ENCODE measurements at regions not wholly inside any gene's neighbourhood (a gene's known extent, or its start where the extent isn't known, plus 50 kb on each side); places are given as distances from the start of the nearest gene placed in this dataset.

GRCh38 chr22:48238284-48238915 is 1476.0 kb downstream of the TBC1D22A start:
- no peak overlapping the region for H3K4me3 ChIP-seq (ENCODE audit: low read depth, low read length)

DNA sequence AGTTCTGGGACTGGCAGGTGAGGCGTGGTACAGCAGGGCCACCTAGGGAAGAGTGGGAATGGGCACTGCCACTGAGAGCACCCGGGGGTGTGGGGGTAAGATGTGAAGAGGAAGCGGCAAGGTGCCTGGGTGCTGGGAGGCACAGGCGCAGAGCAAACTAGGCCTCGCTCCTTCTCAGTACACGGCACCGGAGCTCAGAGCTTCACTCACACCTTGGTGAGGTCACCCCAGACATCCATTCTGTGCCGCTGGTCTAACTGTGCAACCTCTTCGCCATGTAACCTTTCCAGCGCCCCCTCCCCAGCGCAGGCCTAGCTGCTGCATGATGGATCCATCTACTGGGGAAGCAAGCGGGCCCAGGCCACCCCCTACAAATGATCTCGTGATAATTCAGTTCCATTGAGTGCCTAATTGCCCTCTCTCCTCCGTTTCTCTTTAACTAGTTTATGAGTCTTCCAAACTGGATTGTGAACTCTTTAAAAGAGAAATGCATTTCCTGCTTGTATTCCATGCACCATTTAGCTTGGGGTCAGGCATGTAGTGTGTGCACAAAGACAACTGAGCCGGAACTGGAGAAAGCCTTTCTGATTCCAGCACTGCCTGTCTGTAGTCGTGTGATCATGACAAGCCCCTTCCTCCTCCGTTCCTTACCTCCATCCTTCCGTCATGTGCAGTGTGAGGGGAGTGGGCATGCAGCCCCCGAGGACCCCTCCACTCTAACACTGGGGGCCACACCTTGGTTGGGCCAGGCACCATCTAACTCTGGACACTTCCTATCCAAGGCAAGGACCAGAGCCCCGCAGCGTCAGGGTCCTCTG is 1475.2 kb downstream of the TBC1D22A start:
- no peak overlapping the region for H3K4me3 ChIP-seq (ENCODE audit: low read depth, low read length)

DNA sequence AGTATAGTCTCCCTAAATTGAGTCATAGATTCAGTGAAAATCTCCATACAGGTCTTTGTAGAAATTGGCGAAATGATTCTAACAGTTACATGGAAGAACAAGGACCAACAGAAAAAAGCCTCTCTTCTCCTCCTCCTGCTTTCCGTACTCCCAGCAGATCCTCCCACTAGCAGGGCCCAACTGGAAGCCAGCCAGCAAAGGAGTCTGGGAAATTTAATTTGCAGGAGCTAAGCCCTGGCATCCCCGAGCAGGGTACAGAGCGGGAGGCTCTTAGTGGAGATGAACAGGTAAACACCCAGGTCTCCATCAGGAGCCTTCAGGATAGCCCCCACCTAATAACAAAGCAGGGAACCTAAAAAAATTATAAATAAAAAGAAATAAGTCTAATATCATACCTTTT is 1473.8 kb downstream of the TBC1D22A start:
- no peak overlapping the region for H3K4me3 ChIP-seq (ENCODE audit: low read depth, low read length)

DNA sequence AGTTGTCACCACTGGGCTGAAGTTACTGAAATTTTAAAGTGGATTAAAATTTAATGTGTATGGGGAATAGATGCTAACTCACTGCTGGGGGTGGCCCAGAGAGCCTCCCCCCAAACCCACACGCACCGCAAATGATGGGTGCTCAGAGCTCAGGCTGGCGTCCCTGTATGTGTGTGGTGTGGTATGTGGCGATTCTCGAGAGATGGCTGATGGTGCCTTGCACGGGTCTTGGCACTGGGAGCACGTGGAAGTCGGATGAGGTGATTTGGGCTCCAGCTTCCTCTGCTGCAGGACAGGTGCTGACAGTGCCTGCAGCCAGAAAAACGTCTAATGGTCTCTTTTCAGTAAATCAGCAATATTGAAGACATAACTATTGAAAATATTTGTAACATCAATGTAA is 1473.3 kb downstream of the TBC1D22A start:
- no peak overlapping the region for H3K4me3 ChIP-seq (ENCODE audit: low read depth, low read length)

DNA sequence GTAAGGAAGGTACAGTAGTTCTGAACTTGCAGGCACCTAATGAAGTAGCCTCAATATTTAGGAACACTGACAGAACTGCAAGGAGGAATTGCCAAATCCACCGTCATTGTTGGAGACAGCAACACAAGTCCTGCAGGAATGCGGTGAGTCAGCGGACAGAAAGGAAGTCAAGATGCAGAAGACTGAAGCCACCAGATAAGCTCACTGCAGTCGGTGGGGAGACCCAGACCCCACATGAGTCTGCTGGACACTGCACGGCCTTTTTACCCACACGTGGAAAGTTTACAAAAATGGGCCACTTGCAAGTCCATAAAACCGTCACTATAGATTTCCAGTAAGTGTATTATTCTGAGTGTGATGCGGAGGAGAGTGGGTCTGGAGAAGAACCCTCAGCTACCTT is 1471.6 kb downstream of the TBC1D22A start:
- H3K4me3 ChIP-seq (ENCODE audit: low read depth, low read length) = no peak overlapping the region

DNA sequence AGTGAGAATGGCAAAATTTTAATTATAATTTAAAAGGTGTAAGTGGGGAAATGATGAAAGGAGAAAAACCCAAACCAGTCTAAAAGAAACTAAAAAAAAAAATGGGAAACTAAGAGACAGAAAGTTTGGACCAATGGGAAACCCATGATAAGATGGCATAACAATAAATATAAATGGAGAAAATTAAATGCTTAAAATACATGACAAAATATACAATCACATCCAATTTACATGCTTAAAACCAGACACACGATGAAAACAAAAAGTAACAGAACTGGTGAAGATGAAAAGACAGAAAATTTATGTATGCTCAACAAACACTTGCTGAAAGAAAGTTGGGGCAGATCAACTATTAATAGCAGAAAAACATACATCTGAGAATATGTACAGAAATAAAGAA is 1471.1 kb downstream of the TBC1D22A start:
- no peak overlapping the region for H3K4me3 ChIP-seq (ENCODE audit: low read depth, low read length)

GRCh38 chr22:48228468-48228867 is 1466.0 kb downstream of the TBC1D22A start:
- H3K4me3 ChIP-seq (ENCODE audit: low read depth, low read length) = no peak overlapping the region

- no peak overlapping the region for H3K4me3 ChIP-seq (ENCODE audit: low read depth, low read length)
Observed at GRCh38 chr22:48227341-48228018, 1465.0 kb downstream of the TBC1D22A start.

GRCh38 chr22:48226026-48227013 is 1463.9 kb downstream of the TBC1D22A start:
- no peak overlapping the region for H3K4me3 ChIP-seq (ENCODE audit: low read depth, low read length)

- no peak overlapping the region for H3K4me3 ChIP-seq (ENCODE audit: low read depth, low read length)
Observed at GRCh38 chr22:48224332-48224731, 1461.9 kb downstream of the TBC1D22A start.

GRCh38 chr22:48223488-48224190 is 1461.2 kb downstream of the TBC1D22A start:
- no peak overlapping the region for H3K4me3 ChIP-seq (ENCODE audit: low read depth, low read length)

DNA sequence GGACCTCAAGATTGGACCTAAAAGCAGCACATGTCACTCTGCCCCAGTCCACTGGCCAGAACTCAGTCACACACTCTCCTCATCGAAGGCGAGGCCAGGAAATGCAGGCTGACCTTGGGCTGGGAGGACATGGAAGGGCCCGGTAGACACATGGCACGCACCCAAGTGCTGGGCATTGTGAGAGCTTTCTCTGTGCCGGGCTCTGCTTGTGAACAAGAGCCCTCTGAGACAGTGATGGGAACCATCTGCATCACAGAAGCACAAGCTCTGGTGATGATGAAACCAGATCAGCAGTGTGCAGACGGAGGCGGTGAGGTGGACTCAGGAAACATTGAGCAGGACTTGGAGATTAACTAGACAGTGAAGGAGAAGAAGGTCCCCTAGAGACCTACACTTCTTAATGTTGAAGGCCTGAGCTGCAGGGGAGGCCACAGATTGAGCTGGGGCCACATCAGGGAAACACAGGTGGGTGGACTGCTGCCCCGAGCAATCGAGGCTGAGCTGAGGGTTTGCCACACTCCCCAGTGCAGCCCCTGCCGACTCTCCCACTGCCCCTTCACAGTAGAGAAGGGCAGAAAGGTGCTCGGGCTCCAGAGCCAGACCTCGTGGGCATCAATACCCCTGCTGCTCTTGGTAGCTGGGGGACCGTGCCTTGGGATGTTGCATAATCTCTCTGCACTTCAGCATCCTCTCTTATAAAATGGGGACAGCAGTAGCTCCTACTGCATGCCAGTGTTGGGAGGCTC is 1460.5 kb downstream of the TBC1D22A start:
- no peak overlapping the region for H3K4me3 ChIP-seq (ENCODE audit: low read depth, low read length)

DNA sequence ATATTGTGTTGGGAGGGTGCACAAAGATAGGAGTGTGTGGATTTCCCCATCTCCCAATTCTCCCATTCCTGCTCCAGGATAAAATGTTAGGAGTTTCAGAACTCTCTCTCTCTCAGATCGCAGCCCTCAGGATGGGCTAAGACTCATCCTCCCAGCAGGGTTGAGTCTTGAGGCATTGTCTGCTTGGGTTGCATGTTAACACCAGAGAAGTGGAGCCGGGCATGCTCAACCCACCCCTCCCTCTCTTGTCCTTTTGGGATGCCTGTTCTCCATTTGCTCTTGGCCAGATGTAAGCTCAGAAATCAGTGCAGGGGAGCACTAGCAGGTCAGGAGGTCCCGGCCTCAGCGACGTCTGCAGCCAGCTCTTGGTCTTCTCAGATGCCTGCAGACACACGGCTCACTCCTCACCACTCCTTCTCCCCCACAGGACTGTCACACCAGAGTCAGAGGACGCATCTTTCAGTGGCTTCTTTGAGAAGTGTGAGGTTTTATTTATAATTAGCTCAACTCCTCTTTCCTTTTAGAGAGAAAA is 1456.5 kb downstream of the TBC1D22A start:
- no peak overlapping the region for H3K4me3 ChIP-seq (ENCODE audit: low read depth, low read length)

DNA sequence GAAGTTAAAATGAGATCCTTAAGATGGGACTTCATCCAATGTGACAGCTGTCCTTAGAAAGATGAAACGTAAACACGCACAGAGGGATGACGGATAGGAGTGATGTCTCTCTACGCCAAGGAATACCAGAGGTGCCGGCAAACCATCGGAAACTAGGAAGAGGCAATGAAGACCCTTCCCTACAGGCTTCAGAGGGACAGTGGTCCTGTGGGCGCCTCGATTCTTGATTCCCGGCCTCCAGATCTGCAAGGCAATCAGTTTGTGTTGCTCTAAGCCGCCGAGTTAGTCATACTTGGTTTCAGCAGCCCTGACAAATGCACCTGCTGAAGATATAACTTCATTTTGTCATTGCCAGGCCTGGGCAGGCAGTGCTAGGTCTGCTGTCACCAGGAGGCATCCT is 1455.1 kb downstream of the TBC1D22A start:
- no peak overlapping the region for H3K4me3 ChIP-seq (ENCODE audit: low read depth, low read length)

DNA sequence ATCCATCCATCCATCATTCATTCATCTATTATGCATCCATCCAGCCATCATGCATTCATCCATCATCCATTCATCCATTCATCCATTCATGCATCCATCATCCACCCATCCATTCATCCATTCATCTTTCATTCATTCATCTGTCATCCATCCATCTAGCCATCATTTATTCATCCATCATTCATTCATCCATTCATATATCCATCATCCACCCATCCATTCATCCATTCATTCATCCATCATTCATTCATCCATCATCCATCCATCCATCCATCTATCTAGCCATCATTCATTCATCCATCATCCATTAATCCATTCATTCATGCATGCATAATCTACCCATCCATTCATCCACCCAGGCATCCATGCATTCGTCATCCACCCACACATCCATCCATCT is 1450.3 kb downstream of the TBC1D22A start:
- H3K4me3 ChIP-seq (ENCODE audit: low read depth, low read length) = no peak overlapping the region

GRCh38 chr22:48210812-48211211 is 1448.4 kb downstream of the TBC1D22A start:
- H3K4me3 ChIP-seq (ENCODE audit: low read depth, low read length) = no peak overlapping the region

GRCh38 chr22:48210198-48210580 is 1447.7 kb downstream of the TBC1D22A start:
- H3K4me3 ChIP-seq (ENCODE audit: low read depth, low read length) = no peak overlapping the region

DNA sequence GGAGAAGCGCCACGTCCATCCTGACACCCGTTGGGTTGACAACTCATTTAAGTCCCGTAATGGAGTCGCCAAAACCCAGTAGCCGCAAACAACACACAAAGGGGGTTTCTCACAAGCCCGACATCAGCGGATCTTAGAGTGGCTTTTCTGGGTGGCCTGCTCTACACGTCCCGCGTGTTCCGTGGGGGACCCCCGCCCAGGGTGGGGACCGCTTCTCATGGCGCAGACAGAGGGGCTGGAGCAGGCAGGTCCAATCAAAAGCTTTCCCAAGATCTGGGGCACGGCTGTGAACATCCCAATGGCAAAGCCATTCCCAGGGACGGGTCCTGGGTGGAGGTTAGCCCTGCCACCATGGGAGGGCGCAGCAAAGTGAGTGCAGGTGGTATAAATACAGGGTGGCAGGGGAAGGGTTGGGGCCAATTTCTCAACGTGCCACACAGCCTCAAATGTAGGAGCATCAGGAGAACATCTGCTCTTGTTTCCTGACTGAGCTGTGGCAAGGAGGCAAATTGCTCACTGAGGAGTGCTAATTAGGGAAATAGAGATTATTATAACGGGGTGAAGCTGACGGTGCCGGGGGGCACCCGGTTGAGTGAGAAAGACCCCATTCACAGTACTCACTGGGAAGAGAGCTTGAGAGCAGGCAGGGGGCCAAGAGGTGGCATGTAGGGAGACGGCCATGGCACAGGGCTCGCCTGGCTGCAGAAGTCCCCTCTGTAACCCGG is 1447.2 kb downstream of the TBC1D22A start:
- no peak overlapping the region for H3K4me3 ChIP-seq (ENCODE audit: low read depth, low read length)

DNA sequence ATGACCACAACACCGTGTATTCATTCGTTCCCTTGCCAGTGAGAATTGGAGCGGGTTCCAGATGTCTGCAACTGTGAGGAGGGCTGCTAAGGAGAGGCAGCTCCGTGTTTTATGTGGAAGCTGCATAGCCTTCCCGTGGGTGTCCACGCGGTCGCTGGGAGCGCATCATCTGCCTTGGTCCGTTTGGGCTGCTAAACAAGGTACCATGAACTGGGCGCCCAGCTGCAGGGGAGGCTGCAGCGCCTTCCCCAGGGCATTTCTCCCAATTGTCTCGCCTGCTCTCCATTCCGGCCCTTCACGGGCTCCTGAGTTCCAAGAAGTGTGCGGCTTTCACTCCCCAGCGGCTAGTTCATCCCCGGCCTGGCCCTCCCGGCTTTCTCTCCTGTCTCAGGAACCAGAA is 1446.4 kb downstream of the TBC1D22A start:
- H3K4me3 ChIP-seq (ENCODE audit: low read depth, low read length) = no peak overlapping the region
